H9 (cell line): ENCODE measurements at regions not wholly inside any gene's neighbourhood (a gene's known extent, or its start where the extent isn't known, plus 50 kb on each side); places are given as distances from the start of the nearest gene placed in this dataset.

Source experiments
- DNase-seq: peaks from one replicate; pipeline ENCODE4 v3.0.0-alpha.2; 2017
- H2AFZ ChIP-seq: one replicate; pipeline ENCODE4 v1.6.1; 2013; ENCODE audit warnings: mild to moderate bottlenecking, low read length, control low read depth, moderate library complexity
- H2AK5ac ChIP-seq: 2 replicates; pipeline ENCODE4 v1.6.1; 2013; ENCODE audit warnings: low read length, control low read depth, mixed read lengths; ENCODE audit not compliant: insufficient read length
- H2BK120ac ChIP-seq: one replicate; pipeline ENCODE4 v1.6.1; 2013; ENCODE audit warnings: low read depth, mild to moderate bottlenecking, low read length, control low read depth, inconsistent platforms; ENCODE audit not compliant: poor library complexity, severe bottlenecking
- H2BK12ac ChIP-seq: 2 replicates; pipeline ENCODE4 v1.6.1; 2013; ENCODE audit warnings: low read length, control low read depth, mixed read lengths, low read depth; ENCODE audit not compliant: insufficient read length
- H2BK15ac ChIP-seq: 2 replicates; pipeline ENCODE4 v1.6.1; 2013; ENCODE audit warnings: low read depth, low read length, control low read depth
- H2BK20ac ChIP-seq: one replicate; pipeline ENCODE4 v1.6.1; 2013; ENCODE audit warnings: low read depth, mild to moderate bottlenecking, low read length, control low read depth, inconsistent platforms; ENCODE audit not compliant: poor library complexity, severe bottlenecking
- H2BK5ac ChIP-seq: 2 replicates; pipeline ENCODE4 v1.6.1; 2013; ENCODE audit warnings: low read length, control low read depth, mixed read lengths; ENCODE audit not compliant: insufficient read length
- H3K14ac ChIP-seq: 2 replicates; pipeline ENCODE4 v1.6.1; 2013; ENCODE audit warnings: low read length, control low read depth; ENCODE audit not compliant: insufficient read depth
- H3K18ac ChIP-seq: 2 replicates; pipeline ENCODE4 v1.6.1; 2013; ENCODE audit warnings: low read depth, mild to moderate bottlenecking, mixed read lengths, low read length, control low read depth; ENCODE audit not compliant: insufficient read length
- H3K23ac ChIP-seq: 2 replicates; pipeline ENCODE4 v1.6.1; 2013; ENCODE audit warnings: low read length, control low read depth, mixed read lengths, low read depth; ENCODE audit not compliant: insufficient read length
- H3K23me2 ChIP-seq: 2 replicates; pipeline ENCODE4 v1.6.1; 2013; ENCODE audit warnings: low read depth, mild to moderate bottlenecking, mixed read lengths, low read length, control low read depth; ENCODE audit not compliant: insufficient read length, poor library complexity, severe bottlenecking
- H3K27ac ChIP-seq: 2 replicates; pipeline ENCODE4 v1.5.1; 2013; ENCODE audit warnings: low read length, control low read depth, mixed read lengths, low read depth; ENCODE audit not compliant: insufficient read length
- H3K27me3 ChIP-seq: 2 replicates; pipeline ENCODE4 v1.6.1; 2013; ENCODE audit warnings: low read length, control low read depth, inconsistent platforms; ENCODE audit not compliant: insufficient read depth
- H3K4ac ChIP-seq: 2 replicates; pipeline ENCODE4 v1.6.1; 2013; ENCODE audit warnings: low read depth, mild to moderate bottlenecking, control low read depth, inconsistent platforms, low read length, moderate library complexity
- H3K4me1 ChIP-seq: 2 replicates; pipeline ENCODE4 v1.6.1; 2013; ENCODE audit warnings: low read length, control low read depth, inconsistent platforms; ENCODE audit not compliant: insufficient read depth
- H3K4me2 ChIP-seq: 2 replicates; pipeline ENCODE4 v1.6.1; 2013; ENCODE audit warnings: low read length, control low read depth, mixed read lengths; ENCODE audit not compliant: insufficient read length, insufficient read depth
- H3K56ac ChIP-seq: 2 replicates; pipeline ENCODE4 v1.6.1; 2013; ENCODE audit warnings: low read depth, mild to moderate bottlenecking, mixed read lengths, low read length, control low read depth; ENCODE audit not compliant: insufficient read length
- H3K79me1 ChIP-seq: 2 replicates; pipeline ENCODE4 v1.6.1; 2013; ENCODE audit warnings: low read depth, mild to moderate bottlenecking, moderate library complexity, low read length, control low read depth, inconsistent platforms; ENCODE audit not compliant: insufficient read depth, poor library complexity, severe bottlenecking
- H3K79me2 ChIP-seq: 2 replicates; pipeline ENCODE4 v1.6.1; 2013; ENCODE audit warnings: low read length, control low read depth, inconsistent platforms; ENCODE audit not compliant: insufficient read depth
- H3K9ac ChIP-seq: 2 replicates; pipeline ENCODE4 v1.6.1; 2013; ENCODE audit warnings: low read length, control low read depth, mixed read lengths; ENCODE audit not compliant: insufficient read length; ENCODE audit errors: extremely low read depth
- H3K9me3 ChIP-seq: one replicate; pipeline ENCODE4 v1.6.1; 2013; ENCODE audit warnings: low read depth, low read length, inconsistent platforms; ENCODE audit not compliant: control insufficient read depth
- H3T11ph ChIP-seq: one replicate; pipeline ENCODE4 v1.6.1; 2013; ENCODE audit warnings: mild to moderate bottlenecking, low read length, control low read depth, inconsistent platforms
- H4K20me1 ChIP-seq: one replicate; pipeline ENCODE4 v1.6.1; 2013; ENCODE audit not compliant: control insufficient read depth, insufficient read length, insufficient read depth
- H4K5ac ChIP-seq: 2 replicates; pipeline ENCODE4 v1.6.1; 2013; ENCODE audit warnings: low read depth, mild to moderate bottlenecking, mixed read lengths, low read length, control low read depth; ENCODE audit not compliant: insufficient read length
- H4K8ac ChIP-seq: replicated peaks from 2 replicates; pipeline ENCODE4 v1.6.1; 2013; ENCODE audit warnings: low read length, control low read depth, mixed read lengths, low read depth; ENCODE audit not compliant: insufficient read length
- H4K91ac ChIP-seq: 2 replicates; pipeline ENCODE4 v1.6.1; 2013; ENCODE audit warnings: low read depth, mild to moderate bottlenecking, moderate library complexity, mixed read lengths, low read length, control low read depth; ENCODE audit not compliant: insufficient read length
- H3K27ac Mint-ChIP-seq, 3 experiments: 2 replicates in 2 of 3; 3 replicates in 1 of 3; pipeline ENCODE4 v1.8.0; 2020 to 2021; ENCODE audit warnings: mixed read lengths in 3 of 3, mild to moderate bottlenecking in 1 of 3, moderate library complexity in 1 of 3
- H3K27me3 Mint-ChIP-seq: 2 replicates; pipeline ENCODE4 v1.8.0; 2021; ENCODE audit warnings: low read depth, mild to moderate bottlenecking, moderate library complexity, mixed read lengths
- H3K36me3 Mint-ChIP-seq, 3 experiments: 2 replicates in 2 of 3; 3 replicates in 1 of 3; pipeline ENCODE4 v1.8.0; 2020 to 2021; ENCODE audit warnings: low read depth in 3 of 3, mixed read lengths in 3 of 3; ENCODE audit not compliant: insufficient read depth in 1 of 3
- H3K4me1 Mint-ChIP-seq, 2 experiments: 2 replicates each; pipeline ENCODE4 v1.8.0; 2020; ENCODE audit warnings: mixed read lengths in 2 of 2
- H3K4me3 Mint-ChIP-seq, 2 experiments: 2 replicates in 1 of 2; 3 replicates in 1 of 2; pipeline ENCODE4 v1.8.0; 2020 to 2021; ENCODE audit warnings: mild to moderate bottlenecking in 2 of 2, mixed read lengths in 2 of 2, moderate library complexity in 1 of 2
- H3K9me3 Mint-ChIP-seq, 2 experiments: 2 replicates in 1 of 2; 3 replicates in 1 of 2; pipeline ENCODE4 v1.8.0; 2020; ENCODE audit warnings: mild to moderate bottlenecking in 2 of 2, mixed read lengths in 2 of 2, moderate library complexity in 1 of 2
- CTCF ChIP-seq: fragments of 200-600 bp; sonication (generic); conservative IDR thresholded peaks from 3 replicates; pipeline ENCODE4 v1.8.0; 2021; ENCODE audit warnings: antibody characterized with exemption, mild to moderate bottlenecking
- WGBS: extraction: QIAGEN DNeasy Blood & Tissue Kit; methylation state at CpG from one replicate; pipeline ENCODE4 v1.1.7; 2013; ENCODE audit warnings: missing lambda C conversion rate, low lambda C conversion rate, mixed read lengths; ENCODE audit not compliant: insufficient read length; ENCODE audit errors: extremely low coverage; 5-methylcytosine and 5-hydroxymethylcytosine counted together

- H3K4me1 Mint-ChIP-seq, result no peaks in the 10 kb centered on the region
- H3K9ac ChIP-seq, result no peak overlapping the region
- no peak for DNase-seq
- no peak overlapping the region for H3K4ac ChIP-seq
- TF ChIP-seq CTCF, result no peak
- no peak overlapping the region for H3K18ac ChIP-seq
- no peaks in the 10 kb centered on the region for H3K4me1 ChIP-seq
- no peak overlapping the region for H2AK5ac ChIP-seq
- H3K23me2 ChIP-seq, result no peaks in the 10 kb centered on the region
- no peaks in the 10 kb centered on the region for H3K9me3 ChIP-seq
- H4K5ac ChIP-seq, result no peak overlapping the region
- H3K36me3 Mint-ChIP-seq, result no peaks in the 10 kb centered on the region; a peak in 2 of 7 replicates
- H3K27ac Mint-ChIP-seq, result no peak overlapping the region
- H3K56ac ChIP-seq, result no peak overlapping the region
- no peak overlapping the region for H3K23ac ChIP-seq
- H3K27me3 Mint-ChIP-seq, result peaks cover 3% of the 10 kb centered on the region; the same call in 1 of the 2 replicates
- no peaks in the 10 kb centered on the region for H3K27me3 ChIP-seq
- H4K20me1 ChIP-seq, result no peaks in the 10 kb centered on the region
- no peak overlapping the region for H4K8ac ChIP-seq
- no peaks in the 10 kb centered on the region for H3K79me1 ChIP-seq
- no peak overlapping the region for H3K4me3 Mint-ChIP-seq
- H3K27ac ChIP-seq, result no peak overlapping the region
- H3K9me3 Mint-ChIP-seq, result peaks cover 0 to 8% of the 10 kb centered on the region in 2 experiments; a peak in 2 of 5 replicates
- no peak overlapping the region for H2BK20ac ChIP-seq
- H3T11ph ChIP-seq, result no peak overlapping the region
- no CpG with 5 or more reads among the region's 2 CpGs for WGBS
- no peak overlapping the region for H3K14ac ChIP-seq
- H3K4me2 ChIP-seq, result no peak overlapping the region
- no peak overlapping the region for H2AFZ ChIP-seq
- no peak overlapping the region for H4K91ac ChIP-seq
- no peak overlapping the region for H2BK12ac ChIP-seq
- H2BK5ac ChIP-seq, result no peak overlapping the region
- H2BK120ac ChIP-seq, result no peak overlapping the region
- H2BK15ac ChIP-seq, result no peak overlapping the region
- no peaks in the 10 kb centered on the region for H3K79me2 ChIP-seq
These were observed 577.5 kb upstream of the CLINT1 start for GRCh38 chr5:158436271-158437065.
